Activated CD4-positive, alpha-beta T cell treated with anti-CD3 and anti-CD28 coated beads, Interleukin-2, Interleukin-6, amounts not matched to agents 100 ng/mL and 50 ng/mL, durations not matched to agents 16 hours and 8 hours (primary cell): ENCODE measurements at regions not wholly inside any gene's neighbourhood (a gene's known extent, or its start where the extent isn't known, plus 50 kb on each side); places are given as distances from the start of the nearest gene placed in this dataset.
"Not testable (repeated sequence)": the region's sequence is repeated elsewhere in the genome, so short reads cannot be mapped to it uniquely, and the experiment has no call there.

ENCODE experiments used
- DNase-seq: peaks from one replicate; pipeline ENCODE4 v3.0.0-alpha.2; 2020

DNA sequence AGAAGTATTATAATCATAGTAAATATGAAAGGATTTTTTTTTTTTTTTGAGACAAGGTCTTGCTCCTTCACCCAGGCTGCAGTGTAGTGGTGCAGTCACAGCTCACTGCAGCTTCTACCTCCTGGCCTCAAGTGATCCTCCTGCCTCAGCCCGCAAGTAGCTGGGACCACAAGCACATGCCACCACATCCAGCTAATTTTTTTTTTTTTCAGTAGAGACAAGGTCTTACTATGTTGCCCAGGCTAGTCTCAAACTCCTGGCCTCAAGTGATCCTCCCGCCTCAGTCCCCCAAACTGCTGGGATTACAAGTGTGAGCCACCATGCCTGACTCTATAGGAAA is 86.2 kb upstream of the FOXN2 start:
- no peak for DNase-seq

DNA sequence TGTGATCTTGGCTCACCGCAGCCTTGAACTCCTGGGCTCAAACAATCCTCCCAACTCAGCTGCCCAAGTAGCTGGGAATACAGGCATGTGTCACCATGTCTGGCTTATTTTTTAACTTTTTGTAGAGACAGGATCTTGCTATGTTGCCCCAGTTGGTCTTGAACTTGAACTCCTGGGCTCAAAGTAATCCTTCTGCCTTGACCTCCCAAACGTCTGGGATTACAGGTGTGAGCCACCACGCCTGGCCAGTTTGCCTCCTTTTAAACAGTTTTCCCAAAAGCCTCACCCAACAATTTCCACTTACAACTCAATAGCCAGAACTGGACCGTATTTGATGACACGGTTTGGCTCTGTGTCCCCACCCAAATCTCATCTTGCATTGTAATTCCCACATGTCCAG is 85.4 kb upstream of the FOXN2 start:
- DNase-seq, result no peak

- no peak for DNase-seq
Observed at GRCh38 chr2:48230834-48231233, 83.6 kb upstream of the FOXN2 start.

DNA sequence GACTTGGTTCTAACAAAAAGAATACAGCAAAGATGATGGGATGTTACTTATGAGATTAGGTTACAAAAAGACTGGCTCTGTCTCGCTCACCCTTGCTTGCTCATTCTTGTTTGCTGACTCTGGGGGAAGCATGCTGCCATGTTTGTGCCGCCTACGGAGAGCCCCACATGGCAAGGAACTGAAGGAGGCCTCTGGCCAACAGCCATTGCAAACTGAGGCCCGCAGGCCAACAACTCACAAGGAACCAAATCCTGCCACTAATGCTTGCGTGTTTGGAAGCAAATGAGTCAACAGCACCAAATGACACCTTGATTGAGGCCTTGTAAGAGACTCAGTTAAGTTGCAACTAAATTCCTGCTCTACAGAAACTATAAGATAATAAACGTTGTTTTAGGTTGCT is 82.1 kb upstream of the FOXN2 start:
- no peak for DNase-seq

- DNase-seq, result peak; percentile 48
Observed at GRCh38 chr2:48233005-48233404, 81.5 kb upstream of the FOXN2 start.

GRCh38 chr2:48233824-48234223 is 80.7 kb upstream of the FOXN2 start:
- not testable (repeated sequence) for DNase-seq

- no peak for DNase-seq
Observed at GRCh38 chr2:48235076-48235475, 79.4 kb upstream of the FOXN2 start.

DNA sequence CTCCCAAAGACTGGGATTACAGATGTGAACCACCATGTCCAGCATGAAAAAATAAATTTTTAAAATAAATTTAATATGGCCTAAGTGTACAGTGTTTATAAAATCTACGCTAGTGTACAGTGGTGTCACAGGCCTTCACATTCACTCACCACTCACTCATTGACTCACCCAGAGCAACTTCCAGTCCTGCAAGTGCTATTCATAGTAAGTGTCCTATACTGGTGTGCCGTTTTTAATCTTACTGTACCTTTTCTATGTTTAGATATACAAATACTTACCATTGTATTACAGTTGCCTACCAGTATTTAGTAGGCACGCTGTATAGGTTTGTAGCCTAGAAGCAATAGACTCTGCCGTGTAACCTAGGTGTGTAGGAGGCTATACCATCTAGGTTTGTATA is 76.1 kb upstream of the FOXN2 start:
- no peak for DNase-seq

GRCh38 chr2:48240912-48241311 is 73.6 kb upstream of the FOXN2 start:
- DNase-seq, result no peak

DNA sequence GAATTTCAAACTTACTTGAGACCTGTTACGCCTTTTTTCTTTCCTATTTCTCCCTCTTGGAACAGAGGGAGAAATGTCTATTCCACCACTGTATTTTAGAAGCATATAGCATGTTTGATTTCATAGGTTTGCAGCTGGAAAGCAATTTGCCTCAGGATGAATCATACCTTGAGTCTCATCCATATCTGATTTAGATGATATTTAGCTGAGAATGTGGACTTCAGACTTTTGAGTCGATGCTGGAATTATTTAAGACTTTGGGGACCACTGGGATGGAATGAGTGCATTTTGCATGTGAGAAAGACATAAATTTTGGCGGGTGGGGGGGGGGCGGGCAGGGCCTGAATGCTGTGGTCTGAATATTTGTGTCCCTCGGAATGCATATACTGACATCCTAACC is 67.3 kb upstream of the FOXN2 start:
- no peak for DNase-seq

- peak; percentile 70 for DNase-seq
Observed at GRCh38 chr2:48248251-48248933, 66.1 kb upstream of the FOXN2 start.

GRCh38 chr2:48249025-48249424 is 65.5 kb upstream of the FOXN2 start:
- no peak for DNase-seq

GRCh38 chr2:48249631-48250473 is 64.6 kb upstream of the FOXN2 start:
- no peak for DNase-seq

DNA sequence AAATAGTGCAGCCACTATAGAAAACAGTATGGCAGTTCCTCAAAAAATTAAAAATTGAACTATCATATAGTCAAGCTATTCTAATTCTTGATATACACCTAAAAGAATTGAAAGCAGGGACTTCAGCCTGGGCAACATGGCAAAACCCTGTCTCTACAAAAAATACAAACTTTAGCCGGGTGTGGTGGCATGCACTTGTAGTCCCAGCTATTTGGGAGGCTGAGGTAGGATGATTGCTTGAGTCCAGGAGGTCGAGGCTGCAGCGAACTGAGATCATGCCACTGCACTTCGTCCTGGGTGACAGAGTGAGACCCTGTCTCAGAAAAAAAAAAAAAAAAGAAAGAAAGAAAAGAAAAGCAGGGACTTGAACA is 64.0 kb upstream of the FOXN2 start:
- DNase-seq, result no peak

DNA sequence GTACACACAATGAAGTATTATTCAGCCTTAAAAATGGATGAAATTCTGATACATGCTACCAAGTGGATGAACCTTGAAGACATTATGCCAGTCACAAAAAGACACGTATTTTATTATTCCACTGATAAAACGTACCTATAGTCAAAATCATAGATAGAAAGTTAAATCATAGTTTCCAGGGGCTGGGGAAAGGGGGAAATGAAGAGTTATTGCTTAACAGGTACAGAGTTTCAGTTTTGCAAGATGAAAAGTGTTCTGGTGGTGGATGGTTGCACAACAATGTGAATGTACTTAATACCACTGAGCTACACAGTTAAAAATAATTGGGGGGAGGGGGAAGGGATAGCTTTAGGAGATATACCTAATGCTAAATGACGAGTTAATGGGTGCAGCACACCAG is 63.5 kb upstream of the FOXN2 start:
- DNase-seq, result peak; percentile 54

- DNase-seq, result no peak
Observed at GRCh38 chr2:48251437-48252148, 62.9 kb upstream of the FOXN2 start.

DNA sequence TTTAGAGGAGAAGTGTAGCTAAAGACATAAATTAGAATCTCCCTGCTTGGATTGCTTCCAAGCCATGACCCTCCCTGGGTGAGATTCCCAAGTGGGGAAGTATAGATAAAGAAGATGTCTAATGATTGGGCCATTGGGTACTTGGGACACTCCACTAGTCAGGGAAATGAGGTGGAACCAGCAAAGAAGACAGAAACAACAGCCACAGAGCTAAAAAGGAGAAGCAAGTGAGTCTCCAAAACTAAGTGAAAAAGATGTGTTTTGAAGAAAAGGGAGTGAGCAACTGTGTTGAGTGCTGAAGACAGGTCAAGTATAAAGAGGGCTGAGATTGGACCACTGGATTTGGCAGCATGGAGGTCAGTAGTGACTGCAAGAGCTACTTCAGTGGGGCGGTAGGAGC is 61.2 kb upstream of the FOXN2 start:
- no peak for DNase-seq

GRCh38 chr2:48254839-48255238 is 59.6 kb upstream of the FOXN2 start:
- DNase-seq, result no peak

GRCh38 chr2:48257456-48257855 is 57.0 kb upstream of the FOXN2 start:
- DNase-seq, result no peak

DNA sequence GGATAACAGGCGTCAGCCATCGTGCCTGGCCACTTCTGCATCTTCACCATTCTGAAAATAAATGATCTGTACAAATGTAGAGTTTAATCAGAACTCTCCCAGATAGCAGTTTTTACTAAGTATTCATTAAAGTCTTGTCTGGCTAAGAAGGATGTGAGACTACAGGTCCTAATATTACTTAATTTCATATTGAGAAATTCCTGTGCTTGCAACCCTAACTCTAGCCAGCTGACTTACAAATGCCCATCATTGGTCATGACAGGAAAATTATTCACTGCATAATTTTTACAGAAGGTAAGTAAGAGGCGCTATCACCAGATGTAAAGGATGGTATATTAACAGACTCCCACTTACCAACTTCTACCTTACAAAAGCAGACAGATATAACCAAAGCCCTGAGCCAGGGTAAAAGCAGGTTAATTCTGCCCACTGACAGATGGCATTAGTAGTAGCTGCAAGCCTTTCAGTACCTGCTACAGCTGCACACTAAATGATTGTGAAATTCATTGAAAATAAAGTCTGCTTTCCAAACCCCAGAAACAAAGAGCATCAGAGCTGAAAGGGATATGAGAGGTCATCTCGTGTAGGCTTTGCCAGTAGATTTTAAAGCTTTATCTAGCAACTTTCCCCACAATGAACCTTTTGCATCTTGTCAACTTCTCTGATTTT is 55.9 kb upstream of the FOXN2 start:
- DNase-seq, result no peak

- DNase-seq, result no peak
Observed at GRCh38 chr2:48259811-48260210, 54.7 kb upstream of the FOXN2 start.

DNA sequence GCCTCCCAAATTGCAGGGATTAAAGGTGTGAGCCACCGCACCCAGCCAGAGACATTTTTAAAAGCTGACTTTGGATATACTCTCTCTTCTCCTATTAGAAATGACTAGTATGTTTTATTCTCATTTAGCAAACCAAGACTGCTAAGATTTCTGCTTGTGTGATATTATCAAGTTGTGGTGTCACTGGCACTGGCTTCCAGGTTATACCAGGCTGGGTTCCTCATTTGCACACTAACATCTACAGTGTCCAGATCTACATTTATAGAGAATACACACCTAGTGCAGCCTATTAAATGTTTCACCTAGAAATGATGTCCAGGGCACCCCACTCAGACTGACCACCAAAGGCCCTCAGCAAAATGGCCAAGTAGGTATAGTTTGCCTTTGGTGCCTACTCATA is 49.9 kb upstream of the FOXN2 start:
- no peak for DNase-seq
